HCT116 (cell line): ENCODE measurements at regions not wholly inside any gene's neighbourhood (a gene's known extent, or its start where the extent isn't known, plus 50 kb on each side); places are given as distances from the start of the nearest gene placed in this dataset.

Experiments used
- ATAC-seq: fragments of 200-7000 bp; cut with Tn5 transposase; 2 replicates; pipeline ENCODE4 v1.9.1; 2020; ENCODE audit warnings: mild to moderate bottlenecking, moderate library complexity
- BruUV-seq: library from RNA; stranded (reverse); fragments of 400-500 nt; replicated peaks from 2 replicates; lab custom pipeline; 2021; lab: Mats Ljungman, UMichigan
- CTCF ChIA-PET: fragments of 300-600 bp; sonication (Branson Sonifier 250); formaldehyde crosslinking; loops from one replicate; lab custom pipeline; 2021; ENCODE audit warnings: antibody characterized with exemption; lab: Charles Lee
- POLR2A ChIA-PET: fragments of 300-600, 350-600 bp; sonication (Branson Sonifier 250); formaldehyde crosslinking; loops from one replicate; lab custom pipeline; 2021; ENCODE audit warnings: antibody characterized with exemption; lab: Charles Lee
- RAD21 ChIA-PET, 2 experiments: fragments of 300-600 bp; sonication (Branson Sonifier 250); formaldehyde crosslinking; loops; one replicate each; lab custom pipeline; 2023; ENCODE audit warnings: low total read pairs in 2 of 2; ENCODE audit not compliant: uncharacterized antibody in 2 of 2, unreplicated experiment in 2 of 2, low non-redundant PET in 1 of 2; lab: Charles Lee
- DNase-seq: peaks from one replicate; pipeline ENCODE4 v3.0.0-alpha.2; 2010; ENCODE audit warnings: low read depth, low spot score
- H2AFZ ChIP-seq: fragments of 200-600 bp; shearing (Covaris generic), sonication (generic); 2 replicates; pipeline ENCODE4 v1.6.1; 2017; ENCODE audit warnings: low read depth, mixed run types, mixed read lengths, antibody characterized with exemption, low read length; ENCODE audit not compliant: poor library complexity, severe bottlenecking
- H3K27ac ChIP-seq: 2 replicates; pipeline ENCODE4 v1.5.1; 2012; ENCODE audit warnings: low read depth, low read length
- H3K27me3 ChIP-seq: fragments of 200-600 bp; sonication (generic); 2 replicates; pipeline ENCODE4 v1.6.1; 2016; ENCODE audit warnings: mixed run types, low read length, mixed read lengths; ENCODE audit not compliant: insufficient read depth
- H3K36me3 ChIP-seq, 2 experiments: fragments of 200-500 bp in 1 of 2; fragments of 200-600 bp in 1 of 2; sonication (Bioruptor generic) in 1 of 2; sonication (generic) in 1 of 2; 2 replicates each; pipeline versions ENCODE4 v1.5.1 to v1.6.1; 2014 to 2016; ENCODE audit warnings: low read length in 2 of 2, inconsistent platforms in 1 of 2, mixed read lengths in 1 of 2, mixed run types in 1 of 2; ENCODE audit not compliant: insufficient read depth in 2 of 2, control insufficient read depth in 1 of 2
- H3K4me1 ChIP-seq, 2 experiments: fragments of 200-600 bp in 1 of 2; sonication (generic) in 1 of 2; 2 replicates each; pipeline versions ENCODE4 v1.5.1 to v1.6.1; 2012 to 2017; ENCODE audit warnings: low read length in 2 of 2, inconsistent platforms in 1 of 2, mild to moderate bottlenecking in 1 of 2, mixed read lengths in 1 of 2, mixed run types in 1 of 2, moderate library complexity in 1 of 2; ENCODE audit not compliant: insufficient read depth in 2 of 2, control insufficient read depth in 1 of 2
- H3K4me2 ChIP-seq: fragments of 200-600 bp; sonication (generic); 2 replicates; pipeline ENCODE4 v1.6.1; 2017; ENCODE audit warnings: mixed run types, low read length, mixed read lengths
- H3K4me3 ChIP-seq, 2 experiments: fragments of 200-600 bp in 1 of 2; sonication (generic) in 1 of 2; replicated peaks in 1 of 2; 2 replicates each; pipeline ENCODE4 v1.5.1; 2011 to 2016; ENCODE audit warnings: low read length in 2 of 2, control low read depth in 1 of 2, low read depth in 1 of 2, mild to moderate bottlenecking in 1 of 2, mixed read lengths in 1 of 2, mixed run types in 1 of 2
- H3K79me2 ChIP-seq: fragments of 200-600 bp; sonication (generic); 2 replicates; pipeline ENCODE4 v1.6.1; 2017; ENCODE audit warnings: mild to moderate bottlenecking, mixed run types, low read length, moderate library complexity, mixed read lengths; ENCODE audit not compliant: insufficient read depth
- H3K9ac ChIP-seq: fragments of 200-600 bp; sonication (generic); 2 replicates; pipeline ENCODE4 v1.6.1; 2016; ENCODE audit warnings: low read length, mixed read lengths
- H3K9me2 ChIP-seq: fragments of 200-600 bp; sonication (generic), shearing (Covaris generic); 2 replicates; pipeline ENCODE4 v1.6.1; 2017; ENCODE audit warnings: mixed run types, mild to moderate bottlenecking, moderate library complexity; ENCODE audit not compliant: insufficient read depth
- H3K9me3 ChIP-seq, 2 experiments: fragments of 200-500 bp in 1 of 2; fragments of 200-600 bp in 1 of 2; sonication (Bioruptor generic) in 1 of 2; sonication (generic) in 1 of 2; 2 replicates each; pipeline ENCODE4 v1.6.1; 2014 to 2017; ENCODE audit warnings: low read length in 2 of 2, mixed read lengths in 2 of 2, inconsistent platforms in 1 of 2, low read depth in 1 of 2, mild to moderate bottlenecking in 1 of 2, mixed run types in 1 of 2, moderate library complexity in 1 of 2; ENCODE audit not compliant: control insufficient read depth in 1 of 2, insufficient read depth in 1 of 2
- H4K20me1 ChIP-seq: fragments of 200-600 bp; sonication (generic), shearing (Covaris generic); 2 replicates; pipeline ENCODE4 v1.6.1; 2017; ENCODE audit warnings: mixed run types, mild to moderate bottlenecking, moderate library complexity; ENCODE audit not compliant: insufficient read depth
- ATF3 ChIP-seq: IDR thresholded peaks from 2 replicates; pipeline ENCODE4 v1.6.1; 2012
- CEBPB ChIP-seq: IDR thresholded peaks from 2 replicates; pipeline ENCODE4 v1.6.1; 2012; ENCODE audit warnings: low read depth
- CTCF ChIP-seq, 3 experiments: fragments of 200-600 bp in 1 of 3; sonication (generic) in 1 of 3; IDR thresholded peaks in 2 of 3; conservative IDR thresholded peaks in 1 of 3; 2 replicates each; pipeline ENCODE4 v1.5.1; 2012 to 2017; ENCODE audit warnings: low read depth in 2 of 3, low read length in 2 of 3, antibody characterized with exemption in 1 of 3, borderline replicate concordance in 1 of 3, control low read depth in 1 of 3, mild to moderate bottlenecking in 1 of 3, mixed read lengths in 1 of 3, mixed run types in 1 of 3, moderate library complexity in 1 of 3; ENCODE audit not compliant: insufficient read depth in 1 of 3
- EZH2phosphoT487 ChIP-seq: fragments of 200-600 bp; IDR thresholded peaks from 2 replicates; pipeline ENCODE4 v1.6.1; 2018; ENCODE audit warnings: antibody characterized with exemption, borderline replicate concordance
- FOSL1 ChIP-seq: IDR thresholded peaks from 2 replicates; pipeline ENCODE4 v1.6.1; 2012; ENCODE audit warnings: low read depth
- JUND ChIP-seq: IDR thresholded peaks from 2 replicates; pipeline ENCODE4 v1.6.1; 2012
- MAX ChIP-seq: IDR thresholded peaks from 2 replicates; pipeline ENCODE4 v1.6.1; 2012
- POLR2AphosphoS5 ChIP-seq: IDR thresholded peaks from 2 replicates; pipeline ENCODE4 v1.6.1; 2011; ENCODE audit warnings: mild to moderate bottlenecking, low read depth, low read length, moderate library complexity
- RAD21 ChIP-seq: IDR thresholded peaks from 2 replicates; pipeline ENCODE4 v1.6.1; 2012; ENCODE audit warnings: low read depth, mild to moderate bottlenecking
- SRF ChIP-seq: IDR thresholded peaks from 2 replicates; pipeline ENCODE4 v1.6.1; 2012; ENCODE audit warnings: low read depth
- TCF7L2 ChIP-seq: IDR thresholded peaks from 2 replicates; pipeline ENCODE4 v1.7.0; 2011; ENCODE audit warnings: borderline replicate concordance, inconsistent platforms; ENCODE audit not compliant: insufficient read depth, insufficient read length; ENCODE audit errors: extremely low read depth
- ZNF274 ChIP-seq: fragments of 200-500 bp; sonication (Bioruptor generic); IDR thresholded peaks from 2 replicates; pipeline ENCODE4 v1.6.1; 2014; ENCODE audit warnings: mild to moderate bottlenecking, low read depth, low read length, inconsistent platforms
- intact Hi-C: fragments of 100-400 bp; cut with micrococcal nuclease; formaldehyde crosslinking; loops from 2 replicates; pipeline ENCODE4 v1.10.0; 2022

- ChIA-PET POLR2A (no interaction called here), CTCF (no interaction called here), RAD21 (no interaction called here)
- no peaks in the 10 kb centered on the region for H3K9me2 ChIP-seq
- H3K27me3 ChIP-seq, result peaks cover 32% of the 10 kb centered on the region
- H2AFZ ChIP-seq, result no peak overlapping the region
- BruUV-seq, result no TSS peak
- H3K79me2 ChIP-seq, result no peaks in the 10 kb centered on the region
- no peaks in the 10 kb centered on the region for H3K9me3 ChIP-seq
- no peak overlapping the region for H3K9ac ChIP-seq
- TF ChIP-seq ATF3, result no peak
- TF ChIP-seq CTCF (IDR thresholded peaks at IDR 0.05 in 2 of 3, conservative IDR thresholded peaks at IDR 0.05 in 1 of 3; ENCODE audit: borderline replicate concordance in 1 of 3, insufficient read depth in 1 of 3, low read depth in 2 of 3, low read length in 2 of 3), result no peak
- no peak for TF ChIP-seq ZNF274
- no peaks in the 10 kb centered on the region for H4K20me1 ChIP-seq
- no peak overlapping the region for H3K4me3 ChIP-seq
- no peaks in the 10 kb centered on the region for H3K4me1 ChIP-seq
- H3K27ac ChIP-seq, result no peak overlapping the region
- DNase-seq, result no peak
- no peak overlapping the region for H3K4me2 ChIP-seq
- intact Hi-C loops, result no loop called here
- H3K36me3 ChIP-seq, result no peaks in the 10 kb centered on the region
- no peak for ATAC-seq
Measured at GRCh38 chr15:96600350-96600749, 269.9 kb downstream of the NR2F2 start.

GRCh38 chr15:96606617-96607016 is 276.1 kb downstream of the NR2F2 start:
- Histone ChIP-seq H3K79me2 (no peaks in the 10 kb centered on the region), H3K9ac (no peak overlapping the region), H2AFZ (no peak overlapping the region), H3K27me3 (peaks cover 42% of the 10 kb centered on the region), H3K9me3 (no peaks in the 10 kb centered on the region), H3K36me3 (no peaks in the 10 kb centered on the region), H3K4me2 (no peak overlapping the region), H3K27ac (no peak overlapping the region), H4K20me1 (no peaks in the 10 kb centered on the region), H3K4me1 (no peaks in the 10 kb centered on the region), H3K9me2 (no peaks in the 10 kb centered on the region), H3K4me3 (no peak overlapping the region)
- RAD21 ChIA-PET, result no interaction called here
- no TSS peak for BruUV-seq
- no peak for DNase-seq
- POLR2A ChIA-PET, result no interaction called here
- no peak for ATAC-seq
- intact Hi-C loops, result no loop called here
- CTCF ChIA-PET, result no interaction called here
- TF ChIP-seq MAX, result no peak
- TF ChIP-seq EZH2phosphoT487, result no peak
- no peak for TF ChIP-seq POLR2AphosphoS5
- TF ChIP-seq JUND, result no peak
- TF ChIP-seq CTCF (IDR thresholded peaks at IDR 0.05 in 2 of 3, conservative IDR thresholded peaks at IDR 0.05 in 1 of 3; ENCODE audit: borderline replicate concordance in 1 of 3, insufficient read depth in 1 of 3, low read depth in 2 of 3, low read length in 2 of 3), result no peak
- TF ChIP-seq FOSL1, result no peak
- no peak for TF ChIP-seq RAD21
- no peak for TF ChIP-seq TCF7L2
- TF ChIP-seq SRF, result no peak
- no peak for TF ChIP-seq CEBPB
- no peak for TF ChIP-seq ATF3
